Neural cell (in vitro differentiated cells): ENCODE measurements at regions not wholly inside any gene's neighbourhood (a gene's known extent, or its start where the extent isn't known, plus 50 kb on each side); places are given as distances from the start of the nearest gene placed in this dataset.

ENCODE experiments used
- H2AFZ ChIP-seq: fragments of 200-600, 300-800 bp; sonication (generic), shearing (Covaris generic); 2 replicates; pipeline ENCODE4 v1.6.0; 2014; ENCODE audit warnings: low read depth, mild to moderate bottlenecking, antibody characterized with exemption, low read length, moderate library complexity
- H3F3A ChIP-seq: fragments of 200-600 bp; shearing (Covaris generic); 2 replicates; pipeline ENCODE4 v1.6.1; 2016; ENCODE audit warnings: mild to moderate bottlenecking, moderate library complexity, mixed read lengths, antibody characterized with exemption, low read length; ENCODE audit not compliant: insufficient read depth, poor library complexity, severe bottlenecking
- H3K27ac ChIP-seq: fragments of 200-600, 300-800 bp; sonication (generic), shearing (Covaris generic); 2 replicates; pipeline ENCODE4 v1.5.1; 2014; ENCODE audit warnings: mild to moderate bottlenecking, low read length, moderate library complexity
- H3K27me3 ChIP-seq: fragments of 300-800, 200-600 bp; sonication (generic), shearing (Covaris generic); 2 replicates; pipeline ENCODE4 v1.6.0; 2014; ENCODE audit warnings: mild to moderate bottlenecking, low read depth, low read length, moderate library complexity; ENCODE audit not compliant: insufficient read depth
- H3K36me3 ChIP-seq: fragments of 300-800, 200-600 bp; sonication (generic), shearing (Covaris generic); 2 replicates; pipeline ENCODE4 v1.5.1; 2014; ENCODE audit warnings: mild to moderate bottlenecking, antibody characterized with exemption, low read length, moderate library complexity; ENCODE audit not compliant: insufficient read depth
- H3K4me2 ChIP-seq: fragments of 300-800, 200-600 bp; sonication (generic), shearing (Covaris generic); 2 replicates; pipeline ENCODE4 v1.6.0; 2014; ENCODE audit warnings: mild to moderate bottlenecking, low read length
- H3K4me3 ChIP-seq: fragments of 300-800, 200-600 bp; sonication (generic), shearing (Covaris generic); 2 replicates; pipeline ENCODE4 v1.5.1; 2014; ENCODE audit warnings: mild to moderate bottlenecking, low read length, moderate library complexity
- H3K79me2 ChIP-seq: fragments of 200-600 bp; shearing (Covaris generic); replicated peaks from 2 replicates; pipeline ENCODE4 v1.6.0; 2014; ENCODE audit warnings: mild to moderate bottlenecking, low read length, moderate library complexity; ENCODE audit not compliant: insufficient read depth
- H3K9ac ChIP-seq: fragments of 300-800, 200-600 bp; sonication (generic), shearing (Covaris generic); 2 replicates; pipeline ENCODE4 v1.6.1; 2016; ENCODE audit warnings: mild to moderate bottlenecking, low read length, mixed read lengths
- H3K9me2 ChIP-seq: fragments of 200-600 bp; shearing (Covaris generic); 2 replicates; pipeline ENCODE4 v1.6.1; 2016; ENCODE audit warnings: mild to moderate bottlenecking, low read length, mixed read lengths; ENCODE audit not compliant: insufficient read depth
- H3K9me3 ChIP-seq: fragments of 200-600, 300-800 bp; sonication (generic), shearing (Covaris generic); 2 replicates; pipeline ENCODE4 v1.6.1; 2016; ENCODE audit warnings: mild to moderate bottlenecking, mixed run types, low read length, moderate library complexity, mixed read lengths
- H4K20me1 ChIP-seq: fragments of 200-600 bp; shearing (Covaris generic); 2 replicates; pipeline ENCODE4 v1.6.1; 2016; ENCODE audit warnings: mild to moderate bottlenecking, mixed run types; ENCODE audit not compliant: insufficient read depth
- CTCF ChIP-seq: fragments of 450-650 bp; IDR thresholded peaks from 2 replicates; pipeline ENCODE4 v1.5.1; 2014; ENCODE audit warnings: antibody characterized with exemption, mild to moderate bottlenecking, moderate library complexity; ENCODE audit not compliant: poor library complexity, severe bottlenecking
- EP300 ChIP-seq: fragments of 450-650 bp; conservative IDR thresholded peaks from 2 replicates; pipeline ENCODE4 v1.6.1; 2014; ENCODE audit warnings: antibody characterized with exemption, mild to moderate bottlenecking, moderate library complexity; ENCODE audit not compliant: poor library complexity, severe bottlenecking
- EZH2 ChIP-seq: fragments of 200-600, 300-800 bp; shearing (Covaris generic), sonication (generic); IDR thresholded peaks from 2 replicates; pipeline ENCODE4 v1.6.1; 2014; ENCODE audit warnings: antibody characterized with exemption, low read length, borderline replicate concordance, mild to moderate bottlenecking; ENCODE audit not compliant: insufficient read depth, poor library complexity, severe bottlenecking
- MXI1 ChIP-seq: fragments of 450-650 bp; conservative IDR thresholded peaks from 2 replicates; pipeline ENCODE4 v1.6.1; 2014; ENCODE audit warnings: antibody characterized with exemption, mild to moderate bottlenecking; ENCODE audit not compliant: poor library complexity, severe bottlenecking
- POLR2AphosphoS5 ChIP-seq: IDR thresholded peaks from 2 replicates; pipeline ENCODE4 v1.6.1; 2012
- RAD21 ChIP-seq: fragments of 450-650 bp; conservative IDR thresholded peaks from 2 replicates; pipeline ENCODE4 v1.6.1; 2014; ENCODE audit warnings: antibody characterized with exemption, mild to moderate bottlenecking, moderate library complexity
- REST ChIP-seq: IDR thresholded peaks from 2 replicates; pipeline ENCODE4 v1.6.1; 2012; ENCODE audit warnings: borderline replicate concordance
- SMC3 ChIP-seq: fragments of 450-650 bp; conservative IDR thresholded peaks from 2 replicates; pipeline ENCODE4 v1.6.1; 2014; ENCODE audit warnings: antibody characterized with exemption, mild to moderate bottlenecking, moderate library complexity; ENCODE audit not compliant: poor library complexity
- TAF1 ChIP-seq: IDR thresholded peaks from 2 replicates; pipeline ENCODE4 v1.6.1; 2012; ENCODE audit warnings: low read depth

- Histone ChIP-seq H3K9ac (no peak overlapping the region), H3K9me2 (no peaks in the 10 kb centered on the region), H3K9me3 (no peaks in the 10 kb centered on the region), H3K36me3 (no peaks in the 10 kb centered on the region), H3F3A (no peaks in the 10 kb centered on the region), H2AFZ (no peak overlapping the region), H4K20me1 (no peaks in the 10 kb centered on the region), H3K79me2 (no peaks in the 10 kb centered on the region), H3K27me3 (no peaks in the 10 kb centered on the region), H3K4me3 (no peak overlapping the region), H3K27ac (no peak overlapping the region), H3K4me2 (no peak overlapping the region)
- TF ChIP-seq MXI1: no peak
- TF ChIP-seq RAD21: no peak
- no peak for TF ChIP-seq CTCF
- no peak for TF ChIP-seq POLR2AphosphoS5
- TF ChIP-seq EZH2: no peak
- TF ChIP-seq TAF1: no peak
- no peak for TF ChIP-seq EP300
- no peak for TF ChIP-seq REST
- TF ChIP-seq SMC3: no peak
Observed at GRCh38 chr16:19361587-19361986, 56.1 kb upstream of the TMC5 start.

- no peak overlapping the region for H3K4me2 ChIP-seq
- no peaks in the 10 kb centered on the region for H3K9me3 ChIP-seq
- no peak overlapping the region for H3K4me3 ChIP-seq
- no peak overlapping the region for H2AFZ ChIP-seq
- no peaks in the 10 kb centered on the region for H3K36me3 ChIP-seq
- no peak overlapping the region for H3K27ac ChIP-seq
- H3F3A ChIP-seq: no peaks in the 10 kb centered on the region
- no peaks in the 10 kb centered on the region for H4K20me1 ChIP-seq
- H3K27me3 ChIP-seq: no peaks in the 10 kb centered on the region
- H3K79me2 ChIP-seq: no peaks in the 10 kb centered on the region
- H3K9me2 ChIP-seq: no peaks in the 10 kb centered on the region
- no peak overlapping the region for H3K9ac ChIP-seq
- TF ChIP-seq EP300 (no peak), EZH2 (no peak), POLR2AphosphoS5 (no peak), RAD21 (no peak), MXI1 (no peak), CTCF (no peak), SMC3 (no peak), REST (no peak)
Observed at GRCh38 chr16:19363740-19364139, 53.9 kb upstream of the TMC5 start.
